ENCODE measurements at regions not wholly inside any gene's neighbourhood (a gene's known extent, or its start where the extent isn't known, plus 50 kb on each side); places are given as distances from the start of the nearest gene placed in this dataset.

DNA sequence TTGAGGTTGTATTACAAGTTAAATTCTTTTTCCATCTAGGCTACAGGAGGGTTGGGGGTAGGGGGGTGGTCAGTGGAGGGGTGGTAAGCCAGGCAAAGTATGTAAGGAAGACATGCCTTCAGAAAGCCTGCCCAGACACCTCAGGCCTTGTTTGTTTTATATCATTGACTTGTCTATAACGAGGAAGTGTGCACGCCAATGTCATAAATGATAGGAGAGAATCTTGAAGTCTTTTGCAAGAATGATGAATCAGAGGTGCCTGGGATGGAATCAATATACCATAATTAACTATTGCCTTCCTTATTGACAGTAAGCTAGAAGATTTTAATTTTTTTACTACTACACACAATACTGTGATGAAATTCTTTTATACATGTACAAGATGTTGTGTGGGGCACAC lies 90.7 kb downstream of the SEC61B start:
- intact Hi-C loops (cut with micrococcal nuclease; ENCODE audit: unreplicated experiment) (no loop called here), in situ Hi-C loops (cut with HindIII; ENCODE audit: extremely low pct_ligation_motif_present, low pct_unique_long_range_greater_than_20kb) (no loop called here)
- Histone ChIP-seq H3K27ac (ENCODE audit: extremely low read length, insufficient read depth, low read length) (no peak overlapping the region), H3K27me3 (ENCODE audit: control insufficient read depth in 1 of 2, insufficient read depth in 2 of 2, low read length in 2 of 2) (peaks cover 0 to 9% of the 10 kb centered on the region in 2 experiments; a peak in 2 of 5 replicates), H3K36me3 (replicated peaks in 1 of 2; ENCODE audit: control insufficient read depth in 1 of 2, insufficient read depth in 2 of 2, low read length in 2 of 2) (no peaks in the 10 kb centered on the region), H3K9me3 (ENCODE audit: low read length) (no peaks in the 10 kb centered on the region), H3K4me3 (replicated peaks in 1 of 3; ENCODE audit: insufficient read depth in 1 of 3, low read depth in 2 of 3, low read length in 3 of 3) (no peak overlapping the region), H3K79me2 (ENCODE audit: insufficient read depth, low read length) (no peaks in the 10 kb centered on the region), H2AFZ (ENCODE audit: low read length) (no peak overlapping the region), H3K4me2 (ENCODE audit: low read depth, low read length) (no peak overlapping the region), H4K20me1 (ENCODE audit: insufficient read depth, low read length) (no peaks in the 10 kb centered on the region), H3K9ac (ENCODE audit: insufficient read depth, low read depth, low read length) (no peak overlapping the region), H3K4me1 (ENCODE audit: insufficient read depth, low read length) (no peaks in the 10 kb centered on the region)
- ATAC-seq (no peak), FAIRE-seq (no peak), DNase-seq (ENCODE audit: low spot score) (no peak)
- ChIA-PET POLR2A (no interaction called here), CTCF (ENCODE audit: low intra/inter-chr PET ratio, low total read pairs) (no interaction called here)
- no TSS peak for BruUV-seq (replicated peaks)
- WGBS (ENCODE audit: low lambda C conversion rate): 0% methylated on average over 2 of the region's 2 CpGs
- TF ChIP-seq ZNF430 (CRISPR knock-in tag; IDR thresholded peaks at IDR 0.05): no peak
- TF ChIP-seq NR2C2 (CRISPR knock-in tag; IDR thresholded peaks at IDR 0.05; ENCODE audit: borderline replicate concordance): no peak
- TF ChIP-seq, protein P1, sequence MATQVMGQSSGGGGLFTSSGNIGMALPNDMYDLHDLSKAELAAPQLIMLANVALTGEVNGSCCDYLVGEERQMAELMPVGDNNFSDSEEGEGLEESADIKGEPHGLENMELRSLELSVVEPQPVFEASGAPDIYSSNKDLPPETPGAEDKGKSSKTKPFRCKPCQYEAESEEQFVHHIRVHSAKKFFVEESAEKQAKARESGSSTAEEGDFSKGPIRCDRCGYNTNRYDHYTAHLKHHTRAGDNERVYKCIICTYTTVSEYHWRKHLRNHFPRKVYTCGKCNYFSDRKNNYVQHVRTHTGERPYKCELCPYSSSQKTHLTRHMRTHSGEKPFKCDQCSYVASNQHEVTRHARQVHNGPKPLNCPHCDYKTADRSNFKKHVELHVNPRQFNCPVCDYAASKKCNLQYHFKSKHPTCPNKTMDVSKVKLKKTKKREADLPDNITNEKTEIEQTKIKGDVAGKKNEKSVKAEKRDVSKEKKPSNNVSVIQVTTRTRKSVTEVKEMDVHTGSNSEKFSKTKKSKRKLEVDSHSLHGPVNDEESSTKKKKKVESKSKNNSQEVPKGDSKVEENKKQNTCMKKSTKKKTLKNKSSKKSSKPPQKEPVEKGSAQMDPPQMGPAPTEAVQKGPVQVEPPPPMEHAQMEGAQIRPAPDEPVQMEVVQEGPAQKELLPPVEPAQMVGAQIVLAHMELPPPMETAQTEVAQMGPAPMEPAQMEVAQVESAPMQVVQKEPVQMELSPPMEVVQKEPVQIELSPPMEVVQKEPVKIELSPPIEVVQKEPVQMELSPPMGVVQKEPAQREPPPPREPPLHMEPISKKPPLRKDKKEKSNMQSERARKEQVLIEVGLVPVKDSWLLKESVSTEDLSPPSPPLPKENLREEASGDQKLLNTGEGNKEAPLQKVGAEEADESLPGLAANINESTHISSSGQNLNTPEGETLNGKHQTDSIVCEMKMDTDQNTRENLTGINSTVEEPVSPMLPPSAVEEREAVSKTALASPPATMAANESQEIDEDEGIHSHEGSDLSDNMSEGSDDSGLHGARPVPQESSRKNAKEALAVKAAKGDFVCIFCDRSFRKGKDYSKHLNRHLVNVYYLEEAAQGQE (IDR thresholded peaks at IDR 0.05; ENCODE audit: borderline replicate concordance in 1 of 2, low read depth in 1 of 2, low read length in 2 of 2): no peak
- no peak for TF ChIP-seq ELF3 (CRISPR knock-in tag; IDR thresholded peaks at IDR 0.05)
- TF ChIP-seq ZNF670 (CRISPR knock-in tag; IDR thresholded peaks at IDR 0.05; ENCODE audit: borderline replicate concordance): no peak
- no peak for TF ChIP-seq HNF1B (CRISPR knock-in tag; IDR thresholded peaks at IDR 0.05)
- TF ChIP-seq, protein P2, sequence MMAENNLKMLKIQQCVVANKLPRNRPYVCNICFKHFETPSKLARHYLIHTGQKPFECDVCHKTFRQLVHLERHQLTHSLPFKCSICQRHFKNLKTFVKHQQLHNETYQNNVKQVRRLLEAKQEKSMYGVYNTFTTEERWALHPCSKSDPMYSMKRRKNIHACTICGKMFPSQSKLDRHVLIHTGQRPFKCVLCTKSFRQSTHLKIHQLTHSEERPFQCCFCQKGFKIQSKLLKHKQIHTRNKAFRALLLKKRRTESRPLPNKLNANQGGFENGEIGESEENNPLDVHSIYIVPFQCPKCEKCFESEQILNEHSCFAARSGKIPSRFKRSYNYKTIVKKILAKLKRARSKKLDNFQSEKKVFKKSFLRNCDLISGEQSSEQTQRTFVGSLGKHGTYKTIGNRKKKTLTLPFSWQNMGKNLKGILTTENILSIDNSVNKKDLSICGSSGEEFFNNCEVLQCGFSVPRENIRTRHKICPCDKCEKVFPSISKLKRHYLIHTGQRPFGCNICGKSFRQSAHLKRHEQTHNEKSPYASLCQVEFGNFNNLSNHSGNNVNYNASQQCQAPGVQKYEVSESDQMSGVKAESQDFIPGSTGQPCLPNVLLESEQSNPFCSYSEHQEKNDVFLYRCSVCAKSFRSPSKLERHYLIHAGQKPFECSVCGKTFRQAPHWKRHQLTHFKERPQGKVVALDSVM (CRISPR knock-in tag; IDR thresholded peaks at IDR 0.05): no peak
- TF ChIP-seq, protein P3, sequence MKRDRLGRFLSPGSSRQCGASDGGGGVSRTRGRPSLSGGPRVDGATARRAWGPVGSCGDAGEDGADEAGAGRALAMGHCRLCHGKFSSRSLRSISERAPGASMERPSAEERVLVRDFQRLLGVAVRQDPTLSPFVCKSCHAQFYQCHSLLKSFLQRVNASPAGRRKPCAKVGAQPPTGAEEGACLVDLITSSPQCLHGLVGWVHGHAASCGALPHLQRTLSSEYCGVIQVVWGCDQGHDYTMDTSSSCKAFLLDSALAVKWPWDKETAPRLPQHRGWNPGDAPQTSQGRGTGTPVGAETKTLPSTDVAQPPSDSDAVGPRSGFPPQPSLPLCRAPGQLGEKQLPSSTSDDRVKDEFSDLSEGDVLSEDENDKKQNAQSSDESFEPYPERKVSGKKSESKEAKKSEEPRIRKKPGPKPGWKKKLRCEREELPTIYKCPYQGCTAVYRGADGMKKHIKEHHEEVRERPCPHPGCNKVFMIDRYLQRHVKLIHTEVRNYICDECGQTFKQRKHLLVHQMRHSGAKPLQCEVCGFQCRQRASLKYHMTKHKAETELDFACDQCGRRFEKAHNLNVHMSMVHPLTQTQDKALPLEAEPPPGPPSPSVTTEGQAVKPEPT (CRISPR knock-in tag; IDR thresholded peaks at IDR 0.05; ENCODE audit: low read depth): no peak
- TF ChIP-seq ETV6 (CRISPR knock-in tag; conservative IDR thresholded peaks at IDR 0.05): no peak
- TF ChIP-seq RNF219 (CRISPR knock-in tag; IDR thresholded peaks at IDR 0.05): no peak
- no peak for TF ChIP-seq TCF12 (IDR thresholded peaks at IDR 0.05)
- TF ChIP-seq TCF12 (CRISPR knock-in tag; IDR thresholded peaks at IDR 0.05): no peak
- TF ChIP-seq ZNF17 (CRISPR knock-in tag; IDR thresholded peaks at IDR 0.05): no peak
